ENCODE measurements at regions not wholly inside any gene's neighbourhood (a gene's known extent, or its start where the extent isn't known, plus 50 kb on each side); places are given as distances from the start of the nearest gene placed in this dataset.

DNA sequence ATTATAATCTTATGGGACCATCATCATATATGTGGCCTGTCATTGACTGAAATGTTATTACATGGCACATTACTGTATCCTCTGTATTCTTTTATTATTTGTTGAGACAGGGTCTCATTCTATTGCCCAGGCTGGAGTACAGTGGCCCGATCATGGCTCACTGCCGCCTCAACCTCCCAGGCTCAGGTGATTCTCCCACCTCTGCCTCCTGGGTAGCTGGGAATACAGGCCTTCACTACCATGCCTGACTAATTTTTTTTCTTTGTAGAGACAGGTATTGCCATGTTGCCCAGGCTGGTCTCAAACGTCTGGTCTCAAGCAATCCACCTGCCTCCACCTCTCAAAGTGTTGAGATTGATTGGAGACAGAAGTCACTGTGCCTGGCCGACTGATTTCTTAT lies 153.2 kb downstream of the RASSF9 start:
- no peak for DNase-seq

DNA sequence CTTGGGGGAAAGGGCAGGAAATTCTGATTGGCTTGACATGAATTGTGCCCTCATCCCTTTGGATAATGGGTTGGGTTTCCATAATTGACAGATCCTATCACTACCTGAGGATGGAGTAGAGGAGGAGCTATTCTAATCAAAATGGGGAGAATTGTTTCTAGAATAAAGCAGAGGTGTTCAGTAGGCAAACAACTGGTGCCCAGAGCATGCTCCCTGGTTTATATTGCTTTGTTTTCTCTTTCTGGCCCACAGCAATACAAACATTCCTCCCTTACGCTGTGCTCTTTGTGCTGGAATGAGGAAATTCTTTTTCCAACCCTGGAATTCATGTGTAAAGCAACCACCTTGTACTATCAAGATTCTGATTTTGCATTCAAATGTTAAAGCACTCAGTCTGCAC lies 147.4 kb downstream of the RASSF9 start:
- DNase-seq = no peak

DNA sequence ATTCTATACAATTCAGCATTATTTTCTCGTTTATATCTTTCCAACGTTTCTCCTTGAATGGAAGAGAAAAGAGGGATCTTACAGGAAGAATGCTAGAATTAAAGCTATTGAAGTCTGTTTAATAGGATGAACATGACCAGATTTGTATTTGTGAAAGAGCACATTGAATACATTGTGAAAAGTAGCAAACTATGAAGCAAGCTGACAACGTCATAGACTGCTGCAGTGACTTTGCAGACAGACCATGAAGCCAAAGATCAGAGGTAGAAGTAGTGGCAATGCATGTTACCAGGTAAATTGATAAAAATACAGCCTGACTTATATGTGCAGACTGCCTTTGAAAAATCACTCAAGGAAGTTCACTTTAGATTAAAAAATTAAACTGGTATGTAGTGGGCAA lies 146.1 kb downstream of the RASSF9 start:
- no peak for DNase-seq

DNA sequence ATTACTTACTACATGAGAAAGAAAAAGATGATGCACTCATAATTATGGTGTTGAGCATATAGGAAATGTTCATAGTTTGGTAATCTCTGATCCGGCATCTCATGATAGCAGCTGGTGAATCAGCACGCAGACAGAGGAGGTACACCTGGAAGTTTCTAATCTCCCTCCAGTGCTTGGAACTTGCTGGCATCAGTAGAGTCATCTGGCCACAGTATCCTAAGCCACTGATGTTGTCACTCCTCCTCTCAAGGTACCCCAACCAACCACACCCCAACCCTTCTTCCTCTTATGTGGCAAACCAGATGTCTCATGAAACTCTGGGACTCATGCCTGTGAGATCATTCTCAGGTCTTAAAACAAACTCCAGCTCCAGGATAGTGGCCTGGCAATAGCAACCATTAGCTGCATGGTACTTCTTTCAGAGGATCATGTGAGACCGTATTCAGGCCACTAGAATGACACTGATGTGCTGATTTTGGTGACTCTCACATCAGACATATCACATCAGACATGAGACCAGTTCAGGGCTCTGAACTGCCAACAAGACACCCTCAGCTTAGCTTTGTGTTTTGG lies 143.0 kb downstream of the RASSF9 start:
- DNase-seq = no peak

DNA sequence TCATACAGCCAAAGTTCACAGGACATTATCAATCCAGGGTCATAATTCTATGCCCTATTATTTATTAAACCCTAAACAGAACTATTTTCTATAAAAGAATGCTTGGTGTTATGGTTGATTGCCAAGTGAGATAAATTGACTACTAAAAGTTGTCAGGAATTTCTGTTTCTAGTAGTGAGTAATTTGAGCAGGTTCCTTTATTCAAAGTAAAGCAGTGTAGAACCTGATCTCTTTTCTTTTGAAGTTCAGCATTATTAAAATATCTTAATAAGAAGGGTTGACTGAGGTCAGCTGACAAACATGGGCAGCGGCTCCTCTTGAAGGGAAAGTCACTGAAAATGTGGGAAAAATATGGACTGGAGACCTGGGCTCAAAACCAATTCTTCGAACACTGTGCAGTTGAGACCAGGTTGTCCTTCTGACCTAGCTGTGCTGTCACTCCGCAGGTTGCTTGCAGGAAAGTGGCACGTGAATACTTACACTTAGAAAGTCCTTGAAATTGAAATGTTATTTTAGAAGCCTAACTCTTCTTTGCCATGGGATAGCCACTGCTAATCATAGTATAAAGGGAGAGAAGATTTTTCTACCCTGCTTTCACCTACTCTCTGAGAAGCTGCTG lies 141.0 kb downstream of the RASSF9 start:
- DNase-seq = no peak

DNA sequence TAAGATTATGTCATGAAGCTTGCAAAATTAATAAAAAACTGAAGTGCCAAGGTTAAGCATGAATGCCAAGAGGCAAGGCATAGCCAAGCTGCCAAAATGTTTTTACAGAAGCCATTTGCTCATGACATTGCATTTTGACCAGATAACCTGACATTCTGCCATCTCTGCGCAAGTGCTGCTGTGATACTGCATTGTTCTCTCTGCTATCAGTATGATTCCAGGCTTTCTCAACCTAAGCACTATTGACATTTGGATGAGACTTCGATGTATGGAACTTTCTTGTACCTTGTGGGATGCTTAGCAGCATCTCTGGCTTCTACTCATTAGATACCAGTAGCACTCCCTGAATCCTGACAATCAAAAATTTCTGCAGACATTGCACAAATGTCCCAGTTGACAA lies 139.2 kb downstream of the RASSF9 start:
- no peak for DNase-seq

DNA sequence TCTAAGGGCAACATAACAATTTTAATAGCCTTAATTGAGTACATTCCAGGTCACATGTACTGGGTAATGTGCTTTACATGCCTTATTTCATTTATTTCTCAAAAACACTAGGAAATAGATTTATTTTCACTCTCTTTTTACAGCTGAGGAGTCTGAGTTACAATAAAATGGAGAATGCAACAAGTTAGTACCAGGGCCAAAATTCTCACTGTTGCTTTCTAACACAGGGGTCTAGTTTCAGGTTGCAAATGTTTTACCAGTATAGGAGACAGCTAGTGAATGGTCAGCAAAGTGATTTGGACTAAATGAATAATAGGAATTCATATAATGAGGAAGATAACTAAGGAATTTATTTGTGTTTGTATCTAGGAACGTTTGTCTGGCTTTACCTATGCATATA lies 137.3 kb downstream of the RASSF9 start:
- no peak for DNase-seq

DNA sequence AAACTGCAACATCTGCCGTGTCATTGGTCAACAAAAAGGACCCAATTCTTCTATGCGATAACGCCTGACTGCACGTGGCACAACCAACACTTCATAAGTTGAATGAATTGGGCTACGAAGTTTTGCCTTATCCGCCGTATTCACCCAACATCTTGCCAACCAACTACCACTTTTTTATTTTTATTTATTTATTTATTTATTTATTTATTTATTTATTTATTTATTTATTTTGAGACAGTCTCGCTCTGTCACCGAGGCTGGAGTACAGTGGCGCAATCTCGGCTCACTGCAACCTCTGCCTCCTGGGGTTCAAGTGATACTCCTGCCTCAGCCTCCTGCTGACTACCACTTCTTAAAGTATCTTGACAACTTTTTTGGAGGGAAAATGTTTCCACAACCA lies 127.4 kb downstream of the RASSF9 start:
- DNase-seq = no peak

DNA sequence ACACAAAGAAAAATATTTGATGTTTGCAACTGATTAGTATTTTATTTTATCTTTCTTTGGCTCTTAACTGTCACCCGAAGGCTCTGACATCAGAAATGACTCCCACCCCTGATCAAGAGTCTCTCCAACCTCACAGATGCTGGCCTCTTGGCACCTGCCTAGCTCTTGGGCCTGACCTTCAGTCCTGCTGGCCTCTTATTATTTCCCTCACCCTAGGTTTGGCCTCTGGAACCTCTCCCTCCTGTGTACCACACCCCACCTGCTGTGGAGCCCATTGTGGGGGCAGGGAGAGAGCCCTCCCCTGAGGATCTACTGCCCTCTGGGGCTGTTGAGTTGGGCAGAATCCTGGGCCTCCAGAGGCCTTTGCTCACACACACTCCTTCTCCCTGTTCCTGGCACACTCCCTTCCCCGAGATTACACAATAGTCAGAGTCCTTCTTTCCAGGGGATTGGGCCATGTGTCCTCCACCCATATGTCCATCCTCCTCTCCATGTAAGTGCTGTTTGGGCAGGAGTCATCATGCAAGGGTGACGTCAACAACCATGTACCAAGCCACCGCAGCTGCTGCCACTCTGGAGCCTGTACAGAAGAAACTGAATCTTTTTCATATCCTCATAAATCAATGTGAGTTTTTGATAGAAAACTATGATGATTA lies 124.3 kb downstream of the RASSF9 start:
- DNase-seq = no peak

DNA sequence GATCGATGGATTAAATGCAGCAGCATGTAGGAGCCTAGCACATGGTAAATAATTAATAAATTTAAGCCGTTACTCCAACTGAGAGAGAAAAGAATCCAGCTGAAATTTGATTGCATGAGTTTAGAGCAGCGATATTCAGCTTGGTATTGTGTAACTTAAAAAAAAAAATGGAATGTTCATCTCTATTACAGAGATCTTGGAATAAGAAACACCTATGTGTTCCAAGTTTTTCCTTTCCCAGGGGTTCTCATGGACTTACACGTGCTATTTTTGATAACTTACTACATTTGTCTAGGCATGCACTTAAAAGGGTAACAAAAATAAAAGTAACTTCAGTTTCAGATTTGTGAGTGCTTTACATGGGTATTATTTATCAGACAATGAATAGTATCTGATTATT lies 122.8 kb downstream of the RASSF9 start:
- DNase-seq = no peak

DNA sequence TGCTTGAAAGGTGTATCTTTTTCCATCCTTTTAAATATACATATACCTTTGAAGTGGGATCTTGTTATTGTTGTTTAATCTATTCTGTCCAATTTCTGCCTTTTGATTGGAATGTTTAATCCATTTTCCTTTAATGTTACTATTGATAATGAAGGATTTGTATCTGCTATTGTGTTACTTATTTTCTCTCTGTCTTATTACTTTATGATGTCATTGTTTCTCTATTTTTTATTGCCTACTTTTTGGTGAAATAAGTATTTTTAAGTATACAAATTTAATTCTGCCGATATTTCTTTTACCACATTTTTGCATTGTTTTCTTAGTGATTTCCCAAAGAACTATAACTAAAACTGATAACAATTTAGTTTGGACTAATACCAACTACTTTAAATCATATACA lies 121.8 kb downstream of the RASSF9 start:
- DNase-seq = no peak

DNA sequence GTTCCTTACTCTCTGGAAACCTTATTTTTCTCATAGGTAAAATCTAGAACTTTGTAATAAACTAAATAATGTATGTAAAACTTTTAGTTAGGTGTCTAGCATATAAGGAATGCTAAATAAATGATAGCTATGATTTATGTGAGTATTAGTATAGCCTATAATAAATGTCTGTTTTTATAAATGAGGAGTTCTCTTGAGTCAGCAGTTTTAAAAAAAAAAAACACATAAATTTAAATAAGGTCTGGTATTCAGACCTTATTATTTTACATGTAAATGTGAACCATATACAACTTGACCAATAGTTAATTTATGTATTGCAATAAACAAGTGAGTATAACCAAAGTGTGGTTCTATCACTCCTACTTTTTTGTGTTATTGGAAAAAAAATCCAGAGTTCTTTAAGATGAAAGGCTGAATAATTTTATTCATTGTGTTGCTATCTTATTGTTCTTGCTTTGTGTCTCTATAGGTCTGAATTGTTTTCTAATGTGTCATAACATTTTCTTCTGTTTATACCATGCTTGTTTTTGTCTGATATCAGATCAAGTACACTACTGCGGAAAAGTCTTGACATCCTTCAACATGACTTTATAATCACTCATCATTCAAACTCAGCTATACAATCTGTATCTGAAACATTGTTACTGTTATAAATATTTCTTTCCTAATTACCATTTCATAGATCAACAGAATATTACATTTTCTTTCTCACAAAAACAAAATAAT lies 115.7 kb downstream of the RASSF9 start:
- no peak for DNase-seq

DNA sequence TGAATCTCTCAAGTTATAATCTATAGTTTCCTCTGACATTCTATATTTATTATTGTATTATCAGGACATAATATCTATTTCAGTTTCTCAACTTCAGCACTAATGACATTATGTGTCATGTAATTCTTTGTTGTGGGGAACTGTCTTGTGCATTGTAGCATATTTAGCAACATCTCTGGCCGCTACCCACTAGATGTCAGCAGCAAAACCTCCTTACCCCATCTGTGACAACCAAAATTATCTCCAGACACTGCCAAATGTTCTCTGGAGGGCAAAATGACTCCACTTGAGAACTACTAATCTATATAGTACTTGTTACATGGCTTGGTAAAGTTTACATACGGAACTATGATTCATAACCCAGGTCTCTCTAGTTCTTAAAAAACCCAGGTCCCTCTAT lies 110.2 kb downstream of the RASSF9 start:
- DNase-seq = no peak

DNA sequence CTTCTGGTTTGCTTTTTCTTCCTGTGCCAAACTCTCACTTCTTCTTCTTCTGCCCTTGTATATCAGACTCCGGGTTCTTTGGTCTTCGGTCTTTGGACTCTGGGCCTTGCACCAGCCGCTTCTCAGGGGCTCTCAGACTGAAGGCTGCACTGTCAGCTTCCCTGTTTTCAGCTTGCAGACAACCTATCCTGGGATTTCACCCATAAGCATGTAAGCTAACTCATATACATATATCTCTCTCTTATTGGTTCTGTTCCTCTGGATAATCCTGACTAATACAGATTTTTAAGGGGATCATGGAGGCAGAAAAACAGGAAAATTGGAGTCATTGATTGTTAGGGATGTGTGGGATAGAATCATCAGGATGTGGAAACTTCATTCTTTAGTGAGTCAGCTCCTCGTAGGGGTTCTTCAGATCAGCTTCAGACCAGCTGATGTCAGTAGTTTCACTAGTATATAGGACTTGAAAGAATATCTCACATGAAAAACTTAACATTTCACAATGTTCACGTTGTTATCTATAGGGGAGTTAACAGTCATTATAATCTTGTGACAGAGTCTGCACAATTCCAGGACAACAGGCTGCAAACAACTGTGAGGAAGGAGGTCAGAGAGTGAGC lies 102.9 kb downstream of the RASSF9 start:
- no peak for DNase-seq

DNA sequence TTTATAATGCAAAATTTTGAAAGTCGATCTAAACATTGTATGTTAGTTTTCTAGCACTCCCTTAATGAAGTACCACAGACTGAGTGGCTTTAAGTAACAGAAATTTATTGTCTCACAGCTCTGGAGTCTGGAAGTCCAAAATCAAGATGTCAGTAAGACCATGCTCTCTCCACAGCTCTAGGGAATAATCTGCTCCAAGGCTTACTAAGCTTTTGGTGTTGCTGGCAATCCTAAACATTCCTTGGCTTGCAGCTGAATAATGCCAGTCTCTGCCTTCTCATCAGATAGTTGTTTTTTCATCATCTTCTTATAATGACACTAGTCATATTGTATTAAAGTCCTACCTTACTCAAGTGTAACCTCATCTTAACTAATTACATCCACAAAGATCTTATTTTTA lies 102.2 kb downstream of the RASSF9 start:
- DNase-seq = no peak

DNA sequence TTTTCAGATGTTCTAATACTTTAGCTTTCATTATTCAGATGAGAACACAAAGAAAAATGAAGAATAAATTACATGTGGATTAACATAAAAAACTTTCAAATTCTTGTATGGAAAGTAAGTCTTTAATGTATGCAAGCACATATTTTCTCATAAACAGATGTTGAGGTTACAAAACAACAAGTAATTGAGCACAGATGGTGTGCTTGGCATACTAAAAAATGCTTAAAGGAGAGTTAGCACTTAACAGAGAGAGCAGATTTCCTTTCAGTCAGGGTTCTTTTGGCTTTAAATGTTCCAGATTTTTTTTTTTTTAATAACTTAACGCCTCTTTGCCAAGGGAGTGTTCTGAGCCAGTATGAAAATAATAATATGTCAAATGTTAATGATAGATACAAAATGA lies 96.0 kb downstream of the RASSF9 start:
- no peak for DNase-seq

DNA sequence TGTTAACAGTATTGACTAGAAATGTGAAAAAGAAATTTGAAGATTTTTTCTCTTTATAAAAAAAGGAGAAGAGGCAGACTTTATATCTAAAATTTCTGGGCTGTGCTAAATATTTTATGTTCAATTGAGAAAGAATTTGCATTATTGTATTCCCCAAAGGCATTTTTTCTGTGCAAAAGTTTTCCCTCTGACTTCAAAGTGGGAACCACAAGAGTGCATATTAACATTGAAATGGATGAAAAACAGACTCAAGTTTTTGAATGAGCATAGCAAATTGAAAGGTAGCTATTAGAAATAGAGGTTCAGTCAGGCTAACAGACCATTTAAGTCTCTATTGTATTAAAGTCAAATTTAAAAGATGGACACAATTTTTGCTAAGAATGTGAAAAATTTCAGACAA lies 95.2 kb downstream of the RASSF9 start:
- no peak for DNase-seq

DNA sequence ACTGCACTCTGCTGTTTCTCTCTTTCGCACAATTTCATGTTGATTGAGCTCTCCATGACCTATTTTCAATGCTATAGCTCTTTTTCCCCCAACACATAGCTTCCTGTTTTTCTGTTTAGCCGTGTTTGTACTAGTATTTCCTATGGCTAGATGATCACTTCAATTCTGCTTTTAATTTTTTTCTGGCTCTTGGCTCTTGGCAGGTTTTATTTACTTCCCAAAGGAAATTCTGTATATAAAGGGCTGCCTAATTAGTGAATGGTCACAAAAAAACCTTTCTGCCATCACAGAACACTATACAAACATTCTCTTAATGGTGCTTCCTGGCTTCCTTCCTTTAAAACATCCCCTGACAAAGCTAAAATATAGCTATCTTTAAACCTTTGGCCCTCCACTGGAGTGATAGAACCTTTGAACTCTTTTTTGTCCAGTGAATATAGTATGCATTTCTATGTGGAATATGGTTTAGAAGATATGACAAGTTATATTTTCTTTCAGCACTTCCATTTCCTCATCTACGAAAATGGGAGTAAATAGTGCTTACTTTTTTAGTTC lies 88.2 kb downstream of the RASSF9 start:
- DNase-seq = no peak

All from inflammatory macrophage (primary cell).